Activated CD8-positive, alpha-beta memory T cell treated with anti-CD3 and anti-CD28 coated beads, Interleukin-2, amount 10 ng/mL, durations not matched to agents 7 days and 5 days (primary cell): ENCODE measurements at regions not wholly inside any gene's neighbourhood (a gene's known extent, or its start where the extent isn't known, plus 50 kb on each side); places are given as distances from the start of the nearest gene placed in this dataset.

Experiments used
- ATAC-seq: fragments of 150-1000 bp; cut with Tn5 transposase; one replicate; pipeline ENCODE4 v1.10.0; 2021; ENCODE audit warnings: moderate library complexity
- CTCF ChIA-PET: fragments of 350-600 bp; sonication (Branson Sonifier 250); formaldehyde crosslinking; loops from one replicate; lab custom pipeline; 2021; ENCODE audit warnings: antibody characterized with exemption; lab: Charles Lee
- DNase-seq: peaks from one replicate; pipeline ENCODE4 v3.0.0-alpha.2; 2020
- H3K27ac Mint-ChIP-seq: one replicate; pipeline ENCODE4 v1.8.0; 2021; ENCODE audit warnings: mild to moderate bottlenecking, mixed read lengths
- H3K27me3 Mint-ChIP-seq: one replicate; pipeline ENCODE4 v1.8.0; 2021; ENCODE audit warnings: mixed read lengths
- H3K36me3 Mint-ChIP-seq: one replicate; pipeline ENCODE4 v1.8.0; 2021; ENCODE audit warnings: mild to moderate bottlenecking, mixed read lengths
- H3K4me1 Mint-ChIP-seq: one replicate; pipeline ENCODE4 v1.8.0; 2021; ENCODE audit warnings: mixed read lengths
- H3K4me3 Mint-ChIP-seq: one replicate; pipeline ENCODE4 v1.8.0; 2021; ENCODE audit warnings: mild to moderate bottlenecking, moderate library complexity, mixed read lengths
- H3K9me3 Mint-ChIP-seq: one replicate; pipeline ENCODE4 v1.8.0; 2022; ENCODE audit warnings: low read depth, mixed read lengths

DNA sequence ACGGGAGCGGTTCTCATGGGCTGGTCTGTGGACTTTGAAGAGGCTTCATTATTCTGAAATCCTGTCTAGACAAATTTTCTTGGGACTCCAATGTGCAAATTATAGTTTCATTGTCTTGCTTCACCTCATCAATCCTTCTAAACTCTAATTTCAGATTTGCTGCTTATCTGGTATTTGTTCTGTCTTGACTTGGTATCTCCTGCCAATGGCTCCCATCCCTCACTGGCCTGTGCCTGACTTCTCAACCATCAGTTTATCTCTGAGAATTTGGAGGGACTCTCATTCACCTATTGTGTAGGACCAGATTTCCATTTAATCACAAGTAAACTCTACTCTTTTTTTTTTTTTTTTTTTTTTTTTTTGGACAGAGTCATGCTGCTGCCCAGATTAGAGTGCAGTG lies 960.2 kb upstream of the NR2F2 start:
- no peak for ATAC-seq
- Mint-ChIP-seq H3K27ac (no peak overlapping the region), H3K27me3 (peaks cover 4% of the 10 kb centered on the region), H3K4me3 (no peak overlapping the region), H3K4me1 (no peaks in the 10 kb centered on the region), H3K36me3 (no peaks in the 10 kb centered on the region), H3K9me3 (peaks cover 2% of the 10 kb centered on the region)
- CTCF ChIA-PET, result no interaction called here
- no peak for DNase-seq

DNA sequence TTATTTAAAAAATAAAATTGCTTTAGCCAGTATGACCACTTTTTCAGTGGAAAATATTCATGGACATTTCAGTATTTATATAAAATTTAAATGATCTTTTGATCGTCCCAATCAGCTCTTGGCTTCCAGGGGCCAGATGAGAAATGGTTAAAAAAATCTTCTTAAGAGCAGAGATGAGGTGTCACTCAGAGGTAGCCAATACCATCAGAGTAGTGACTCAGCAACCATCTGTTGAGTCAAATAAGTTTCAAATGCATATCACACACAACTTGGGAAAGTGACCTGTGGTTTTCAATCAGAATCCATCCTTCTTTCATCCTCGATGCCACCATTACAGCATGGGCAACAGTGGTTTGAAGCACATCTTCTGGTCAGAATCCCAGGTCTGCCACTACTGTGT lies 958.8 kb upstream of the NR2F2 start:
- no peak overlapping the region for H3K27ac Mint-ChIP-seq

DNA sequence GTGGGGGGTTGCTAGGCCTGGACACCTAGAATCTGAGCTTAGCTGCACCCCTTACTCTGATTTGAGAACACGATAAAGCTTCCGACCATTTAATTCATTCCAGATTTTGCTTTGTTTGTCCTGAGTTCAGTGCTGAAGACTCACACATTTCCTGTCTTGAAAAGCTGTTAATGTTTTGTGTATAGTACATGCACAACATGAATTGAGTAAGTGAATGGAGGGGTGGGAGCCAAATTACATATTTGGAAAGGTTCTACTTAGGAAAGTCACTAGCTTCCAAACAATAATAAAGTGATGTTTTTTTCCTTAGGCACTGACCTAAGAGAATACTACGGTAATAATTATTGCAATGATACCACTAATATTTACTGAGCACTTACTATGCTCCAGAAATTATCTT lies 955.2 kb upstream of the NR2F2 start:
- H3K9me3 Mint-ChIP-seq, result peaks cover 2% of the 10 kb centered on the region
- DNase-seq, result no peak
- no peaks in the 10 kb centered on the region for H3K27me3 Mint-ChIP-seq
- H3K27ac Mint-ChIP-seq, result no peak overlapping the region
- CTCF ChIA-PET, result no interaction called here
- no peak overlapping the region for H3K4me3 Mint-ChIP-seq
- no peaks in the 10 kb centered on the region for H3K4me1 Mint-ChIP-seq
- no peak for ATAC-seq
- H3K36me3 Mint-ChIP-seq, result no peaks in the 10 kb centered on the region

More for the DNA sequence above, 958.8 kb upstream of the NR2F2 start:
- no peaks in the 10 kb centered on the region for H3K36me3 Mint-ChIP-seq
- H3K9me3 Mint-ChIP-seq, result peaks cover 2% of the 10 kb centered on the region
- CTCF ChIA-PET, result no interaction called here
- peaks cover 4% of the 10 kb centered on the region for H3K27me3 Mint-ChIP-seq
- no peaks in the 10 kb centered on the region for H3K4me1 Mint-ChIP-seq
- ATAC-seq (no peak), DNase-seq (no peak)
- H3K4me3 Mint-ChIP-seq, result no peak overlapping the region

GRCh38 chr15:95377258-95377852 lies 953.1 kb upstream of the NR2F2 start:
- Mint-ChIP-seq H3K4me3 (no peak overlapping the region), H3K4me1 (no peaks in the 10 kb centered on the region), H3K27me3 (no peaks in the 10 kb centered on the region), H3K9me3 (peaks cover 2% of the 10 kb centered on the region), H3K36me3 (no peaks in the 10 kb centered on the region), H3K27ac (no peak overlapping the region)
- DNase-seq (no peak), ATAC-seq (no peak)
- CTCF ChIA-PET, result no interaction called here

DNA sequence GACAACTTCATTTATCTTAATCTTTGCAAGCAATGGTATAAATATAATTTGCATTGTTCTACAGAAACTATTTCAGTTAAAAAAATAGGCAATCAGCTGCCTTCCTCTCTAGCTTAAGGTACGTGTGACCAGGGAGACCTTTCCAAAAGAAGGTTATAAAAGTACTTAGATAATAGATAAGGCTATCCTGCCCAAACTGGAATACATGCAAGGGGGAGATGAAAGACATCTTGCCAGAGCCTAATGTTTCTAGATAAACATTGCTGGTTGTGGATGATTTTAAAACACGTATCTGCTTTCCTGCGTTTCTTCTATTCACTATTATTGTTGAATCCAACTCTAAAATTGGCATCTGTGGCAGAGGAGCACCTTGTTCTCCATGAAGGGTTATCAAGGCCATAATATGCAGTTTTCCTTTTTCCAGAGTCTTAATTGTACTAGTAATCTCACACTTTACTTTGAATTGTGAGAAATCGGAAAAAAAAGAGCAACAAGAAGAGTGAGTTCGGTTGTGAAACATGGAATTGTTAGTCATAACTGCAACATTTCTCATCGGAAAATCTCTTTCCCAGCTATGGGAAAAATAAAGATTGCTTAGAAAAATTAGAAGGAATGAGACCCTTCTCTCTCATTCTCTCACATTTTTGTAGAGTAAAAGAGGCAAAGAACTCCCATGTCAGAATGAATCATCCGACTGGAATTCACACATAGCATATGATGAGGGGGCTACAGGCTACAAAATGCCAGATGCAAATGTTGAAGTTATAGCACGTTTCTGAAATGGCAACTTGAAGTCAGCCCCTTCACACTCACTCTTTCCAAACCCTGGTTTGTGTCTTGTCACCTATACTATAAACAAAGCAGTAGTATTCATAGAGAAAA lies 936.1 kb upstream of the NR2F2 start:
- no peak for ATAC-seq
- Mint-ChIP-seq H3K27me3 (peaks cover 3% of the 10 kb centered on the region), H3K36me3 (no peaks in the 10 kb centered on the region), H3K4me3 (no peak overlapping the region), H3K4me1 (no peaks in the 10 kb centered on the region), H3K9me3 (no peaks in the 10 kb centered on the region), H3K27ac (no peak overlapping the region)
- CTCF ChIA-PET, result no interaction called here
- DNase-seq, result no peak

DNA sequence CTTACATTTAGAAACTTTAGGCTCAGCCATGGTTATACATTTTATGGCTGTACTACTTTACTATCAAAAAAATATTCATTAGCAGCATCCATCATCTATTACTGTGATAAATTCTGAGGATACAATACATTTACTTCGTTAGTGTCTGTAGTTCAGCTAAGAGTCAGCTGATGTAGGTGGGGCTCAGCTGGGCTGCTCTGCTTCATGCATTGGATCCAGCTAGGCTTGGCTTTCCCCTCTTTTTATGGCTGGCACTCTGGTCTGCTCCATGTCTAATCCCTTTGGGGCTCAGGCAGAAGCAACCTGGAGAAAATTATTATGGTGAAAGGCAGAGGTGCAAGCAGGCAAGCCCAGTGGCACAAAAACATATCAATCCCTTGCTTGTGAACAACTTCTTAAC lies 930.1 kb upstream of the NR2F2 start:
- ATAC-seq (no peak), DNase-seq (no peak)
- H3K9me3 Mint-ChIP-seq, result no peaks in the 10 kb centered on the region
- H3K36me3 Mint-ChIP-seq, result no peaks in the 10 kb centered on the region
- H3K27ac Mint-ChIP-seq, result no peak overlapping the region
- CTCF ChIA-PET, result no interaction called here
- no peaks in the 10 kb centered on the region for H3K4me1 Mint-ChIP-seq
- H3K4me3 Mint-ChIP-seq, result no peak overlapping the region
- H3K27me3 Mint-ChIP-seq, result peaks cover 3% of the 10 kb centered on the region

- Mint-ChIP-seq H3K9me3 (no peaks in the 10 kb centered on the region), H3K4me1 (no peaks in the 10 kb centered on the region), H3K4me3 (no peak overlapping the region), H3K27me3 (peaks cover under 1% of the 10 kb centered on the region), H3K27ac (no peak overlapping the region), H3K36me3 (no peaks in the 10 kb centered on the region)
- ATAC-seq (no peak), DNase-seq (no peak)
- CTCF ChIA-PET, result no interaction called here
Observed at GRCh38 chr15:95401587-95401986, 928.9 kb upstream of the NR2F2 start.

GRCh38 chr15:95405447-95405846 lies 925.1 kb upstream of the NR2F2 start:
- DNase-seq, result no peak
- CTCF ChIA-PET, result no interaction called here
- Mint-ChIP-seq H3K9me3 (no peaks in the 10 kb centered on the region), H3K27ac (no peak overlapping the region), H3K4me1 (peaks cover 6% of the 10 kb centered on the region), H3K4me3 (no peak overlapping the region), H3K27me3 (no peaks in the 10 kb centered on the region), H3K36me3 (no peaks in the 10 kb centered on the region)
- ATAC-seq, result no peak

DNA sequence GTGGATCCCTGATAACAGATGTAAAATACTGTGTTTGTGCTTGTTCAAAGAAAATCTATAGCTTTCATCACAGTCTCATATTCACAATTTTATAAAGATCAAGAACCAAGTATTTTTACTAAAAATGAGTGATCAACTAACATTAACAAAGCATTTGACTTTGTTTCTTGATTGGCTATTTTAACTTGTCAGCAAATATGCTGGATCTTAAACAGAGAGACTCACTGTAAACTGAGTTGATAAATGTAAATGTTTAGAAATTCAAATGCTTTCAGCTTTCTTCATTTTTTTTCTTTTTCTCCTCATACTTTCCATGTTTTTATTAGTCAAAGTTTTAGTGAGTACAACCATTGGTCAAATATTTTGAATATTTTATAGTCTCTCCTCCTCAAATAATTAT lies 923.0 kb upstream of the NR2F2 start:
- CTCF ChIA-PET, result no interaction called here
- no peaks in the 10 kb centered on the region for H3K27me3 Mint-ChIP-seq
- peaks cover 6% of the 10 kb centered on the region for H3K4me1 Mint-ChIP-seq
- H3K4me3 Mint-ChIP-seq, result no peak overlapping the region
- no peaks in the 10 kb centered on the region for H3K36me3 Mint-ChIP-seq
- no peaks in the 10 kb centered on the region for H3K9me3 Mint-ChIP-seq
- no peak for ATAC-seq
- DNase-seq, result no peak
- H3K27ac Mint-ChIP-seq, result no peak overlapping the region

DNA sequence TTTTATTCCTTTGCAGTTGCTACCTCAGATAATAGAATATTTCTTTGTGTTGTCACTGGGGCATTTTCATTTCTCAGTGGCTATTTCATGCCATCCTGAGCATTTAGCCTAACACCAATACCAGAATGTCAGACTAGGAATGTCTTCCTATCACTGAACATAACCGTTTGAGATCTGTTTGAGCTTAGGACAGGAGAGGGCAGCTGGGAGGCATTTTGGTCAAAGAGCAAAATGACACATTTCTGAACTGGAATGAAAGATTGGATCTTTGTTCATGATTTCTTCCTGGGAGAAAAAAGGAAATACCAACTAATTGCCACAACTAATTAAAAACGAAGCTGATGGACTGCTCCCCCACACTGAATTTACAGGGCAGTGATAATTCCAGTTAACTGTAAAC lies 921.3 kb upstream of the NR2F2 start:
- ATAC-seq, result no peak
- H3K9me3 Mint-ChIP-seq, result no peaks in the 10 kb centered on the region
- no peaks in the 10 kb centered on the region for H3K27me3 Mint-ChIP-seq
- CTCF ChIA-PET, result no interaction called here
- H3K4me3 Mint-ChIP-seq, result no peak overlapping the region
- H3K36me3 Mint-ChIP-seq, result no peaks in the 10 kb centered on the region
- peaks cover 6% of the 10 kb centered on the region for H3K4me1 Mint-ChIP-seq
- no peak overlapping the region for H3K27ac Mint-ChIP-seq
- no peak for DNase-seq

DNA sequence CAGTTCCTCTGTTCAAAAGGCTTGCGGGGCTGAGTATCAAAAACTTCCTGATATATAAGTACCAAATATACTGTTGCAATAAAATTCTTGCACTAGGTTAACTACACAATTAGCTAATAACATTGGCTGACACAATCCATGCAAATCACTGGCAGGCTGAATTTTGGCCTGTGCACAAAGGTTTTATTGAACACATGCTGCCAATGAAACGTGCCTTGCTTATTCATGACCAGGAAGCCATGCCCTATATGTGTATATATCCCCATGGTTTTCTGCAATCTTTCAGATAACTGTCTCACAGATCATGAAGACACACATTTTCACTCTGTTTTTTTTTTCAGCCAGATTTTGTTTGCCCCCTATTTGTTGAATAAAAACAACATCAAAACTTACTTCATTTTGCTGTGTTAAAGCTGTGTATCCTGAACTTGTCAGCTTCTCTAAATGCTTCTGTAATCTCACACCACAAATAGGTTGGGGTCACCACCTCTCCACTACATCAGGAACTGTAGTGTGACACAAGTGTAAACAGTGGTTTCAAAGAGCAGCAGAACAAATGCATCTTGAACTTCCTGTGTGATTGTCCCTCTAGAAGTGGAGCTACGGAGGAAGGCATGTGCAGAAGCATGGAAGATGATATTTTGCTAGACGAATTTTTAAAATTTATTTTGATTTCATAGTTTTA lies 920.7 kb upstream of the NR2F2 start:
- ATAC-seq (no peak), DNase-seq (no peak)
- Mint-ChIP-seq H3K4me1 (peaks cover 6% of the 10 kb centered on the region), H3K4me3 (no peak overlapping the region), H3K36me3 (no peaks in the 10 kb centered on the region), H3K27ac (no peak overlapping the region), H3K9me3 (no peaks in the 10 kb centered on the region), H3K27me3 (no peaks in the 10 kb centered on the region)
- CTCF ChIA-PET, result no interaction called here

DNA sequence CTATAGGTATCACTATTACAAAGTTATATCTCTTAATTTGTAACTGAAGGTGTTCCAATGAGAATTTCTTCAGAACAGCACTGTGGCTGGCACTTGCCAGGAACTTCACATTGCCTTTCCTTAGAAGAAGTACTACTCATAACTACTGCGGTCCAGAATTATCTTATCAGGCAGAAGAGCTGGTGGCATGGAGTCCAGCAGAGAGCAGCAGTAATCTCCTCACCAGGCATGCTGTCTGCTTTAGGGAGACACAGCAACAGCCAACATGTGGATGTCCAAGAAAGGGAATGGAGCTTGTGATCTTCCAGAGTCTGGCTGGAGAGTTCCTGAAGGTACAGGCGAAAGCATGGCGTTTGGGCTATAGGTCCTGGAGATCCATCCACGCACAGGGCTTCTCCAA lies 919.7 kb upstream of the NR2F2 start:
- Mint-ChIP-seq H3K27me3 (no peaks in the 10 kb centered on the region), H3K36me3 (no peaks in the 10 kb centered on the region), H3K4me3 (no peak overlapping the region), H3K9me3 (peaks cover 2% of the 10 kb centered on the region), H3K4me1 (peaks cover 6% of the 10 kb centered on the region), H3K27ac (no peak overlapping the region)
- ATAC-seq (no peak), DNase-seq (no peak)
- CTCF ChIA-PET, result no interaction called here

GRCh38 chr15:95416576-95416975 lies 913.9 kb upstream of the NR2F2 start:
- ATAC-seq, result no peak
- no peaks in the 10 kb centered on the region for H3K36me3 Mint-ChIP-seq
- peaks cover 5% of the 10 kb centered on the region for H3K9me3 Mint-ChIP-seq
- no peaks in the 10 kb centered on the region for H3K27me3 Mint-ChIP-seq
- no peak overlapping the region for H3K27ac Mint-ChIP-seq
- H3K4me3 Mint-ChIP-seq, result no peak overlapping the region
- DNase-seq, result no peak
- CTCF ChIA-PET, result no interaction called here
- H3K4me1 Mint-ChIP-seq, result no peaks in the 10 kb centered on the region

GRCh38 chr15:95417761-95418160 lies 912.7 kb upstream of the NR2F2 start:
- DNase-seq (no peak), ATAC-seq (no peak)
- Mint-ChIP-seq H3K27me3 (no peaks in the 10 kb centered on the region), H3K4me1 (no peaks in the 10 kb centered on the region), H3K4me3 (no peak overlapping the region), H3K27ac (no peak overlapping the region), H3K9me3 (peaks cover 5% of the 10 kb centered on the region), H3K36me3 (no peaks in the 10 kb centered on the region)
- CTCF ChIA-PET, result no interaction called here
